ENCODE measurements at regions not wholly inside any gene's neighbourhood (a gene's known extent, or its start where the extent isn't known, plus 50 kb on each side); places are given as distances from the start of the nearest gene placed in this dataset.
"Not testable (repeated sequence)": the region's sequence is repeated elsewhere in the genome, so short reads cannot be mapped to it uniquely, and the experiment has no call there.

GRCh38 chr5:87150630-87151029, 117.1 kb upstream of the RASA1 start:
- no peak for DNase-seq

GRCh38 chr5:87151547-87151946, 116.1 kb upstream of the RASA1 start:
- no peak for DNase-seq

GRCh38 chr5:87152886-87153285, 114.8 kb upstream of the RASA1 start:
- DNase-seq, result no peak

- DNase-seq, result no peak
Observed at GRCh38 chr5:87154191-87154590, 113.5 kb upstream of the RASA1 start.

- DNase-seq, result no peak
Observed at GRCh38 chr5:87155106-87155505, 112.6 kb upstream of the RASA1 start.

DNA sequence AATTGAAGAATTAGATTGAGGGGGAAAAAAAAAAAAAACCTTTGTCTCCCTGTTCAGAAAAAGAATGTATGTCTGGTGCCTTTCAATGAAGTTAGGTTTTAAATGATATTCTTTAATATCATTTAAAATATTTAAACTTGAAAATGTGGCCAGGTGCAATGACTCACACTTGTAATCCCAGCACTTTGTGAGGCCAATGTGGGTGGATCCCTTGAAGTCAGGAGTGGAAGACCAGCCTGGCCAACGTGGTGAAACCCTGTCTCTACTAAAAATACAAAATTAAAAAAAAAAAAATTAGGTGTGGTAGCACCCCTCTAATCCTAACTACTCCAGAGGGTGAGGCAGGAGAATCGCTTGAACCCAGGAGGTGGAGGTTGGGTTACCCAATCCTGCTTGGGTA, 111.1 kb upstream of the RASA1 start:
- no peak for DNase-seq

- no peak for DNase-seq
Observed at GRCh38 chr5:87164409-87164808, 103.3 kb upstream of the RASA1 start.

DNA sequence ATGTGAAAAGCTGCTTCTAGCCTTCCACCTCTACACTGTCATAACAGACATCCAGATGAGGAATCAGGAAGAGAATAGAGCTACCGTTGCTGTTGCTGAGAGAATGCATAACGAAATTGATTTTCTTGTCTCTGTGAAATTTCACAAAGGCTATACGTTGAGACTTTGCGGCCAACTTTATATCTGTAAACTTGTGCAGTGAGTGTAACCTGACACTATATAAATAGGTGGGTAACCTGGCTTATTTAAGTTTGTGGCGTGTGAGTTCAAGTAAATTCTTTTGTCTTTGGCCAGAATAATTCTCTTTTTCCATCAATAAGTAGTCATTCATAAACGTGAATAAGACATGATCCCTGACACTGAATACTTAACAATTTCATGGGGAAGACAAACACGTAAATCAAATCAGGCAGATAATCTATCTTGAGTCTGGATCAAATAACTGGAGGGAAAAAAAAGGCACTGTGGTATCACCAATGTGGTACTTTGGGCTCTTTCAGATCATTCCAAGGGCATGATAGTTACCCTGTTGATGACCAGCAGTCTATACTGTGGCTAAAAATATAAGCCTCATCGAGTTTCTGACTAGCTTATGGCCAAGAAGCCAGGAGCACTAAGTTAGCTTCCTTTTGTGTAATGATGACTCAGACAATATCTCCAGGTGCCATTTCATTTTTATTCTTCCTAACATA, 98.2 kb upstream of the RASA1 start:
- no peak for DNase-seq

- no peak for DNase-seq
Observed at GRCh38 chr5:87170799-87171198, 96.9 kb upstream of the RASA1 start.

DNA sequence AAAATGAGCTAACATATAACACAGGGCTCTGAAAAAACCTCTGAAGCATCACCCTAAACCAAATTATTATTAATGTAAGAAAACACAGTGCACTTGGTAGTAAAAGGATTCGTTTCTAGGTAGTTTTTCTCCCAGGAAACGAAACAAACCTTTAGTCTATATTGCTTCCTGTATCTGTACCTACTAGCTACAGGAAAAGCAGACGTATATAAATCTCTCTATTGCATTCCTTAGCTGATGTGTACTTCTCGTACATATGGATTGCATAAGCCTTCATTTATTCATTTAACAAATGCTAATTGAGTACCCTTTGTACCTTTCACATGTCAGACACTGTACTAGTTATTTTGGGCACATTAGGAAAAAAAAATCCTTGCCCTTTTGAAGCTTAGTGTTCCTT, 85.0 kb upstream of the RASA1 start:
- no peak for DNase-seq

- no peak for DNase-seq
Observed at GRCh38 chr5:87183896-87184295, 83.8 kb upstream of the RASA1 start.

- no peak for DNase-seq
Observed at GRCh38 chr5:87184605-87185004, 83.1 kb upstream of the RASA1 start.

- no peak for DNase-seq
Observed at GRCh38 chr5:87185838-87186237, 81.8 kb upstream of the RASA1 start.

- DNase-seq, result no peak
Observed at GRCh38 chr5:87188391-87188790, 79.3 kb upstream of the RASA1 start.

- DNase-seq, result no peak
Observed at GRCh38 chr5:87190041-87190440, 77.6 kb upstream of the RASA1 start.

- DNase-seq, result no peak
Observed at GRCh38 chr5:87190687-87191086, 77.0 kb upstream of the RASA1 start.

- DNase-seq, result no peak
Observed at GRCh38 chr5:87191645-87192044, 76.0 kb upstream of the RASA1 start.

- DNase-seq, result peak; percentile 7
Observed at GRCh38 chr5:87195104-87195591, 72.5 kb upstream of the RASA1 start.

DNA sequence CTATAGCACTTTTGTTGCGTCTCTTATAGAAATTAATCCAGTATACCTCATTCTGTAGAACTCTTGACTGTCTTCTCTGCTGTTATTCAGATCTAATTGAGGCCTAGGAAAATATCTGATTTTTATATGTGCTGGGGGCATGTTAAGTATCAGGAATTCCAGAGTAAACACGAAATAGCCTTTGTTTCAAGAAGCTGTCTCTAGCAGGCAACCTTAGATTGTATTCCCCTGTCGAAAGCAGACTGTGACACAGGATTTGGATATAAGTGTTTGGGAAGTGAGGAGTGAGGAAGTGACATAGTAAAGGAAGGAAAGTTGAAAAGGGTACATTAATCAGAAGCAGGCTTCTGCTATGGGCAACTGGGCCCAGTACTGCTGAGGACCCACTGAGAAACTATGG, 72.1 kb upstream of the RASA1 start:
- DNase-seq, result no peak

GRCh38 chr5:87198010-87198409, 69.7 kb upstream of the RASA1 start:
- no peak for DNase-seq

- DNase-seq, result not testable (repeated sequence)
Observed at GRCh38 chr5:87199246-87199645, 68.4 kb upstream of the RASA1 start.

GRCh38 chr5:87199704-87200103, 68.0 kb upstream of the RASA1 start:
- not testable (repeated sequence) for DNase-seq

DNA sequence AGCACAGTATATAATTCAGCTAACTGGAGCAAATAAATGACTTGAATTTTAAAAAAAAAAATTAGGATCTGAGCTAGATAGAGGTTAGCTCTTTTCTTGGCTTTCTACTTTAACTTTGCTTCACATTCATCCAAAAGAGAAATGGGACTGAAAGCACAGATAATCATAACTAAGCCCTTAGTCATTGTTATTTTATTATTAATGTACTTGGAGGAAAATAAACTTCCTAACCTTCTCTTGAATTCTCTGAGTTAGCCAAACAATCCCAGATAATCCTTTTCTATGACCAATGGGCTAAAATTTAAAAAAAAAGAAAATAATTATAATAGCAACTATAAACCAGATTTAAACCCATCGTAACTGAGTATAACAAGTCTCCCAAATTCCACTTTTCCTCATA, 57.6 kb upstream of the RASA1 start:
- no peak for DNase-seq

DNA sequence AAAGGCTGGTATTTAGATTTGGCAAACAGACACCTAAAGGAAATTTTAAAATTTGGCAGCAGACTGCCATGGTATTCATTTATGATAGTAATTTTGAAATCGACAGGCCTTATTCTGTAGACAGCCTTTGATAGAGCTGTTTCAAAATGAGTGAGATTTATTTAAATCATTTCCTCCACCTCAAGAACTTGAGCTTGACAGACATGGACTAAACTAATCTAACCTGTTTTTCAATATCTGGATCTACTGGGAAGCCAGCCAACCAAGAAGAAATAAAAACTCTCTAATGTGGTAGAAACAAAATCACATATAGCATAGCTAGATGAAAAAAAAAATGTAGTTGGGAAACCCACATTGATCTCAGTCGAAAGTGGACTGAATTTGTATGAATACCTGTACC, 56.9 kb upstream of the RASA1 start:
- no peak for DNase-seq

- no peak for DNase-seq
Observed at GRCh38 chr5:87211676-87212075, 56.0 kb upstream of the RASA1 start.

Data from stimulated activated naive CD4-positive, alpha-beta T cell treated with Interleukin-2 at 50 U/mL for 16 hours (primary cell).